ENCODE measurements at regions not wholly inside any gene's neighbourhood (a gene's known extent, or its start where the extent isn't known, plus 50 kb on each side); places are given as distances from the start of the nearest gene placed in this dataset.

DNA sequence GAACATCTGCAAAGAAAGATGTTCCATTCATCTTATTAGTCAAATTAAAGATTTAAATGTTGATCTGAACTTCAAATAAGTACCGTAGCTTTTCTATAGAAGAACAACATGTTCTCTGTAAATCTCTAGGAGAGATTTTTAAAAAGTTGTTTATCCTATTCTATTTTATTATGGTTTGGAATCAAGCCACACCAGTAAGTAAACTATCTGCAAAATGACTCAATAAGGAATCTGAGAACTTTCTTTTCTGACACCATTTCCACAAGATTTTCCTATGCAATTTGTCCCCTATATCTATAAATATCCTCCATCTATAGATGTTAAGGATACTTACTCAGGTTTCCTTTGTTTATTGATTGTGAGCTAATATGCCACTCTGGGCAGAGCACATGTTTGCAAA lies 736.6 kb downstream of the CBLN2 start:
- TF ChIP-seq, protein P1, sequence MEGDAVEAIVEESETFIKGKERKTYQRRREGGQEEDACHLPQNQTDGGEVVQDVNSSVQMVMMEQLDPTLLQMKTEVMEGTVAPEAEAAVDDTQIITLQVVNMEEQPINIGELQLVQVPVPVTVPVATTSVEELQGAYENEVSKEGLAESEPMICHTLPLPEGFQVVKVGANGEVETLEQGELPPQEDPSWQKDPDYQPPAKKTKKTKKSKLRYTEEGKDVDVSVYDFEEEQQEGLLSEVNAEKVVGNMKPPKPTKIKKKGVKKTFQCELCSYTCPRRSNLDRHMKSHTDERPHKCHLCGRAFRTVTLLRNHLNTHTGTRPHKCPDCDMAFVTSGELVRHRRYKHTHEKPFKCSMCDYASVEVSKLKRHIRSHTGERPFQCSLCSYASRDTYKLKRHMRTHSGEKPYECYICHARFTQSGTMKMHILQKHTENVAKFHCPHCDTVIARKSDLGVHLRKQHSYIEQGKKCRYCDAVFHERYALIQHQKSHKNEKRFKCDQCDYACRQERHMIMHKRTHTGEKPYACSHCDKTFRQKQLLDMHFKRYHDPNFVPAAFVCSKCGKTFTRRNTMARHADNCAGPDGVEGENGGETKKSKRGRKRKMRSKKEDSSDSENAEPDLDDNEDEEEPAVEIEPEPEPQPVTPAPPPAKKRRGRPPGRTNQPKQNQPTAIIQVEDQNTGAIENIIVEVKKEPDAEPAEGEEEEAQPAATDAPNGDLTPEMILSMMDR (conservative IDR thresholded peaks at IDR 0.05; ENCODE audit: low read depth, low read length) = no peak
- TF ChIP-seq EZH2 (IDR thresholded peaks at IDR 0.05; ENCODE audit: borderline replicate concordance, low read depth, low read length, poor library complexity, severe bottlenecking) = no peak
- no peak overlapping the region for H3K27ac ChIP-seq (ENCODE audit: low read depth, low read length, poor library complexity, severe bottlenecking)
- H3K4me3 ChIP-seq (ENCODE audit: low read depth, low read length, poor library complexity, severe bottlenecking) = no peak overlapping the region
- H3K9me3 ChIP-seq (ENCODE audit: low read depth, low read length, poor library complexity, severe bottlenecking) = no peaks in the 10 kb centered on the region
- no peaks in the 10 kb centered on the region for H3K27me3 ChIP-seq (replicated peaks; ENCODE audit: insufficient read depth, low read depth, low read length, poor library complexity)
- ChIA-PET CTCF (no interaction called here), POLR2A (ENCODE audit: low non-redundant PET) (no interaction called here)
- no peaks in the 10 kb centered on the region for H3K4me1 ChIP-seq (ENCODE audit: insufficient read depth, low read length, poor library complexity, severe bottlenecking)
- intact Hi-C loops (cut with micrococcal nuclease; ENCODE audit: unreplicated experiment) = no loop called here
- no TSS peak for BruUV-seq (replicated peaks)
- no peaks in the 10 kb centered on the region for H3K36me3 ChIP-seq (ENCODE audit: insufficient read depth, low read length, poor library complexity, severe bottlenecking)
- no peak for DNase-seq (ENCODE audit: low spot score)

DNA sequence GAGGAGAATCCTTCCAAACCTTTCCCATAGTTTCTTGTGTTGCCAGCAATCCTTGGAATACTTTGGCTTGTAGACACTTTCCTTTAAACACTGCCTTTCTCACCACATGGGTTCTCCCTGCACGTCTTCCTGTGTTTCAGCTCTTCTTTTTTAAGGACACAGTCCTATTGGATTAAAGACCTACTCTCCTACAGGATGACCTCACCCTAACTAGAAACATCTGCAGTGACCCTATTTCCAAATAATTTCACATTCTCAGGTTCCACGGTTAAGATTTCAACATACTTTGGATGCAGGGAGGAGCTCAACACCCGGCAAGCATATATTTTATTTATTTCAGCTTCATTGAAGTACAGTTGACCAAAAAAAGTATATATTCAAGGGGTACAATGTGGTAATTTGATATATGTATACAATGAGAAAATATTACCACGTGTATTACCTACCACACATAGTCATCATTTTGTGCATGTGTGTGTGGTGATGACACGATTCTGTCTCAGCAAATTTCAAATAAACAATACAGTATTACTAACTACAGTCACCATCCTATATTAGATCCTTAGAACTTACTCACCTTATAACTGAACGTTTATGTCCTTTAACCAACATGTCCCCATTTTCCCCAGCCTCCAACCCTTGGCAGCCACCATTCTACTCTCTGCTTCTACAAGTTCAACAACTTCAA lies 745.0 kb downstream of the CBLN2 start:
- DNase-seq (ENCODE audit: low spot score) = no peak
- intact Hi-C loops (cut with micrococcal nuclease; ENCODE audit: unreplicated experiment) = no loop called here
- no peak overlapping the region for H3K4me3 ChIP-seq (ENCODE audit: low read depth, low read length, poor library complexity, severe bottlenecking)
- no TSS peak for BruUV-seq (replicated peaks)
- no peaks in the 10 kb centered on the region for H3K27me3 ChIP-seq (replicated peaks; ENCODE audit: insufficient read depth, low read depth, low read length, poor library complexity)
- TF ChIP-seq, protein P1 (conservative IDR thresholded peaks at IDR 0.05; ENCODE audit: low read depth, low read length) = no peak
- no peaks in the 10 kb centered on the region for H3K4me1 ChIP-seq (ENCODE audit: insufficient read depth, low read length, poor library complexity, severe bottlenecking)
- H3K9me3 ChIP-seq (ENCODE audit: low read depth, low read length, poor library complexity, severe bottlenecking) = no peaks in the 10 kb centered on the region
- H3K27ac ChIP-seq (ENCODE audit: low read depth, low read length, poor library complexity, severe bottlenecking) = no peak overlapping the region
- H3K36me3 ChIP-seq (ENCODE audit: insufficient read depth, low read length, poor library complexity, severe bottlenecking) = no peaks in the 10 kb centered on the region
- CTCF ChIA-PET = no interaction called here
- POLR2A ChIA-PET (ENCODE audit: low non-redundant PET) = no interaction called here

DNA sequence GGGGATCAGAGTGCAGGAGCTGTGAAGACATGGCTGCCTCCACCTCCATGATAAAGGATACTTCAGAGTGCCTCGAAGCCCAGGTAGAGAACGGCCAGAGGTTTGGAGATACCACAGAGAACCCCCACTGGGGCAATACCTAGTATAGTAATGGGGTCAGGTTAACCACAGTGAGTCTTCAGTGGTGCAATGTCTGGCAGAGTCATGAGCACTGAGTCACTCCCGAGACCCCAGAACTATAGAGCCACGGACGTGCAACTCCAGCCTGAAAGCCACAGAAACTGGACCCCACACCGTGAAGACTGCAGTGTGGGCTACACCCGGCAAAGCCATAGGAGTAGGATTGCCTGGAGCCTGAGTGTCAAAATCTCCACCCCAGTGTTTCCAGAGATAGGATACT lies 746.6 kb downstream of the CBLN2 start:
- Histone ChIP-seq H3K9me3 (ENCODE audit: low read depth, low read length, poor library complexity, severe bottlenecking) (no peaks in the 10 kb centered on the region), H3K27me3 (replicated peaks; ENCODE audit: insufficient read depth, low read depth, low read length, poor library complexity) (no peaks in the 10 kb centered on the region), H3K27ac (ENCODE audit: low read depth, low read length, poor library complexity, severe bottlenecking) (no peak overlapping the region), H3K4me1 (ENCODE audit: insufficient read depth, low read length, poor library complexity, severe bottlenecking) (no peaks in the 10 kb centered on the region), H3K36me3 (ENCODE audit: insufficient read depth, low read length, poor library complexity, severe bottlenecking) (no peaks in the 10 kb centered on the region), H3K4me3 (ENCODE audit: low read depth, low read length, poor library complexity, severe bottlenecking) (no peak overlapping the region)
- intact Hi-C loops (cut with micrococcal nuclease; ENCODE audit: unreplicated experiment) = no loop called here
- no TSS peak for BruUV-seq (replicated peaks)
- no peak for TF ChIP-seq EZH2 (IDR thresholded peaks at IDR 0.05; ENCODE audit: borderline replicate concordance, low read depth, low read length, poor library complexity, severe bottlenecking)
- TF ChIP-seq, protein P1 (conservative IDR thresholded peaks at IDR 0.05; ENCODE audit: low read depth, low read length) = no peak
- DNase-seq (ENCODE audit: low spot score) = no peak
- CTCF ChIA-PET = no interaction called here
- POLR2A ChIA-PET (ENCODE audit: low non-redundant PET) = no interaction called here

All from A673 (cell line).